GM23338 (cell line): ENCODE measurements at regions not wholly inside any gene's neighbourhood (a gene's known extent, or its start where the extent isn't known, plus 50 kb on each side); places are given as distances from the start of the nearest gene placed in this dataset.

ENCODE experiments used
- CREB1 ChIP-seq: fragments of 250-450 bp; sonication (Bioruptor Pico); IDR thresholded peaks from 2 replicates; pipeline ENCODE4 v1.5.0; 2020; ENCODE audit warnings: low read depth, mild to moderate bottlenecking, moderate library complexity
- EZH2 ChIP-seq: fragments of 200-600 bp; sonication (generic); IDR thresholded peaks from one replicate; pipeline ENCODE4 v1.8.0; 2017; ENCODE audit warnings: antibody characterized with exemption, mild to moderate bottlenecking, low read depth; ENCODE audit not compliant: unreplicated experiment
- EZH2phosphoT487 ChIP-seq: fragments of 200-600 bp; sonication (generic); IDR thresholded peaks from one replicate; pipeline ENCODE4 v1.8.1; 2018; ENCODE audit warnings: antibody characterized with exemption; ENCODE audit not compliant: unreplicated experiment
- JUNB ChIP-seq: IDR thresholded peaks from one replicate; pipeline ENCODE4 v1.6.1; 2016; ENCODE audit warnings: antibody characterized with exemption; ENCODE audit not compliant: unreplicated experiment
- NANOG ChIP-seq: IDR thresholded peaks from 2 replicates; pipeline ENCODE4 v1.6.1; 2016; ENCODE audit warnings: antibody characterized with exemption, borderline replicate concordance
- POLR2AphosphoS5 ChIP-seq: IDR thresholded peaks from 2 replicates; pipeline ENCODE4 v1.6.1; 2016; ENCODE audit warnings: antibody characterized with exemption, low read depth
- STAT1 ChIP-seq: IDR thresholded peaks from one replicate; pipeline ENCODE4 v1.6.1; 2016; ENCODE audit warnings: antibody characterized with exemption; ENCODE audit not compliant: unreplicated experiment
- ZNF114 ChIP-seq: fragments of 250-450 bp; sonication (Bioruptor Pico); IDR thresholded peaks from 2 replicates; pipeline ENCODE4 v1.5.0; 2020; ENCODE audit warnings: mild to moderate bottlenecking, moderate library complexity
- ZNF331 ChIP-seq: fragments of 250-450 bp; sonication (Bioruptor Pico); IDR thresholded peaks from 2 replicates; pipeline ENCODE4 v1.5.0; 2020; ENCODE audit warnings: low read depth, mild to moderate bottlenecking, moderate library complexity
- TF ChIP-seq, protein P1 (sequence below), 2 experiments: fragments of 200-600 bp in 1 of 2; sonication (generic) in 1 of 2; conservative IDR thresholded peaks; 2 replicates each; pipeline versions ENCODE4 v1.5.1 to v1.6.1; 2016 to 2017; ENCODE audit warnings: antibody characterized with exemption in 2 of 2, low read depth in 2 of 2, mild to moderate bottlenecking in 2 of 2, moderate library complexity in 1 of 2
- TF ChIP-seq, protein P2 (sequence below): IDR thresholded peaks from 2 replicates; pipeline ENCODE4 v1.6.1; 2016; ENCODE audit warnings: antibody characterized with exemption
- TF ChIP-seq, protein P3 (sequence below): IDR thresholded peaks from one replicate; pipeline ENCODE4 v1.6.1; 2018; ENCODE audit warnings: antibody characterized with exemption; ENCODE audit not compliant: unreplicated experiment

DNA sequence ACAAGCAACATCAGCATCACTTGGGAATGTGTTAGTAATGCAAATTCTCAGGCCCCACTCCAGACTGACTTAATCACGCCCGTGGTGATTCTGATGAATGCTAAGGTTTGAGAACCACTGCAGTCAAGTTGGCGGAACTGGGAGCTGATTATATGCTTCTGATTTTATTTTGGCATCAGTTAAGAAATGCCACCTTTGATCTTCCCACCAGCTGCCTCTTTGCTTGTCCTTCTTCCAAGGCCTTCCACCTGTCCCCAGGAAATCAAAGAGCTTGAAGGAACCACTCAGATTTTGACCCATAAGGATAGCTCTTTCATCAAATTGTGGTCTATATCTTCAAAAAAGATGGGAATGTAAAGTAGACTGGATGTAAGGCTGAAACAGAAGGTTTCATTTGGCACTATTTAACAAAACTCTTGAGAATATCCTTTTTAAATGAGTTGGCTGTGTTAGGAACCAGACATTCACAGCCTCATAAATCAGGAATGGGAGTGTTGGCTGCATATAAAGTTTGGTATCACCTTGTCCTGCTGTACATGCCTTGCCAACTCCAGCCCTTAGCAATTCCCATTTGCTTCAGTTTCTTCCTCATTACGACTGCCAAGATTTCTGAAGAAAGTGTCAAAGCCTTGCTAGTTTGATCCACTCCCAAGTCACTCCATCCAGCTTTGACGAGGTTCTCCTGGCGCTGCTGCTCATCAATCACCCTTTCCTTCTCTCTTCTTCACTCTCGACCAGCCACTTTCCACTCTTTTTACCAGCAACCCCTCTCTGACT is 125.8 kb upstream of the NPHP3 start:
- TF ChIP-seq, protein P1, sequence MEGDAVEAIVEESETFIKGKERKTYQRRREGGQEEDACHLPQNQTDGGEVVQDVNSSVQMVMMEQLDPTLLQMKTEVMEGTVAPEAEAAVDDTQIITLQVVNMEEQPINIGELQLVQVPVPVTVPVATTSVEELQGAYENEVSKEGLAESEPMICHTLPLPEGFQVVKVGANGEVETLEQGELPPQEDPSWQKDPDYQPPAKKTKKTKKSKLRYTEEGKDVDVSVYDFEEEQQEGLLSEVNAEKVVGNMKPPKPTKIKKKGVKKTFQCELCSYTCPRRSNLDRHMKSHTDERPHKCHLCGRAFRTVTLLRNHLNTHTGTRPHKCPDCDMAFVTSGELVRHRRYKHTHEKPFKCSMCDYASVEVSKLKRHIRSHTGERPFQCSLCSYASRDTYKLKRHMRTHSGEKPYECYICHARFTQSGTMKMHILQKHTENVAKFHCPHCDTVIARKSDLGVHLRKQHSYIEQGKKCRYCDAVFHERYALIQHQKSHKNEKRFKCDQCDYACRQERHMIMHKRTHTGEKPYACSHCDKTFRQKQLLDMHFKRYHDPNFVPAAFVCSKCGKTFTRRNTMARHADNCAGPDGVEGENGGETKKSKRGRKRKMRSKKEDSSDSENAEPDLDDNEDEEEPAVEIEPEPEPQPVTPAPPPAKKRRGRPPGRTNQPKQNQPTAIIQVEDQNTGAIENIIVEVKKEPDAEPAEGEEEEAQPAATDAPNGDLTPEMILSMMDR (conservative IDR thresholded peaks at IDR 0.05; ENCODE audit: low read depth in 2 of 2): no peak
- TF ChIP-seq EZH2: no peak
- TF ChIP-seq POLR2AphosphoS5: no peak
- TF ChIP-seq, protein P2, sequence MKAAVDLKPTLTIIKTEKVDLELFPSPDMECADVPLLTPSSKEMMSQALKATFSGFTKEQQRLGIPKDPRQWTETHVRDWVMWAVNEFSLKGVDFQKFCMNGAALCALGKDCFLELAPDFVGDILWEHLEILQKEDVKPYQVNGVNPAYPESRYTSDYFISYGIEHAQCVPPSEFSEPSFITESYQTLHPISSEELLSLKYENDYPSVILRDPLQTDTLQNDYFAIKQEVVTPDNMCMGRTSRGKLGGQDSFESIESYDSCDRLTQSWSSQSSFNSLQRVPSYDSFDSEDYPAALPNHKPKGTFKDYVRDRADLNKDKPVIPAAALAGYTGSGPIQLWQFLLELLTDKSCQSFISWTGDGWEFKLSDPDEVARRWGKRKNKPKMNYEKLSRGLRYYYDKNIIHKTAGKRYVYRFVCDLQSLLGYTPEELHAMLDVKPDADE: no peak
- no peak for TF ChIP-seq JUNB
- TF ChIP-seq EZH2phosphoT487: no peak
- no peak for TF ChIP-seq CREB1 (CRISPR knock-in tag)
- TF ChIP-seq, protein P3, sequence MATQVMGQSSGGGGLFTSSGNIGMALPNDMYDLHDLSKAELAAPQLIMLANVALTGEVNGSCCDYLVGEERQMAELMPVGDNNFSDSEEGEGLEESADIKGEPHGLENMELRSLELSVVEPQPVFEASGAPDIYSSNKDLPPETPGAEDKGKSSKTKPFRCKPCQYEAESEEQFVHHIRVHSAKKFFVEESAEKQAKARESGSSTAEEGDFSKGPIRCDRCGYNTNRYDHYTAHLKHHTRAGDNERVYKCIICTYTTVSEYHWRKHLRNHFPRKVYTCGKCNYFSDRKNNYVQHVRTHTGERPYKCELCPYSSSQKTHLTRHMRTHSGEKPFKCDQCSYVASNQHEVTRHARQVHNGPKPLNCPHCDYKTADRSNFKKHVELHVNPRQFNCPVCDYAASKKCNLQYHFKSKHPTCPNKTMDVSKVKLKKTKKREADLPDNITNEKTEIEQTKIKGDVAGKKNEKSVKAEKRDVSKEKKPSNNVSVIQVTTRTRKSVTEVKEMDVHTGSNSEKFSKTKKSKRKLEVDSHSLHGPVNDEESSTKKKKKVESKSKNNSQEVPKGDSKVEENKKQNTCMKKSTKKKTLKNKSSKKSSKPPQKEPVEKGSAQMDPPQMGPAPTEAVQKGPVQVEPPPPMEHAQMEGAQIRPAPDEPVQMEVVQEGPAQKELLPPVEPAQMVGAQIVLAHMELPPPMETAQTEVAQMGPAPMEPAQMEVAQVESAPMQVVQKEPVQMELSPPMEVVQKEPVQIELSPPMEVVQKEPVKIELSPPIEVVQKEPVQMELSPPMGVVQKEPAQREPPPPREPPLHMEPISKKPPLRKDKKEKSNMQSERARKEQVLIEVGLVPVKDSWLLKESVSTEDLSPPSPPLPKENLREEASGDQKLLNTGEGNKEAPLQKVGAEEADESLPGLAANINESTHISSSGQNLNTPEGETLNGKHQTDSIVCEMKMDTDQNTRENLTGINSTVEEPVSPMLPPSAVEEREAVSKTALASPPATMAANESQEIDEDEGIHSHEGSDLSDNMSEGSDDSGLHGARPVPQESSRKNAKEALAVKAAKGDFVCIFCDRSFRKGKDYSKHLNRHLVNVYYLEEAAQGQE: no peak
- TF ChIP-seq ZNF114 (CRISPR knock-in tag): no peak
- no peak for TF ChIP-seq ZNF331 (CRISPR knock-in tag)
- no peak for TF ChIP-seq STAT1
- no peak for TF ChIP-seq NANOG
